ENCODE measurements at regions not wholly inside any gene's neighbourhood (a gene's known extent, or its start where the extent isn't known, plus 50 kb on each side); places are given as distances from the start of the nearest gene placed in this dataset.

- Mint-ChIP-seq H3K27ac (no peak overlapping the region), H3K36me3 (no peaks in the 10 kb centered on the region), H3K4me3 (no peak overlapping the region), H3K4me1 (peaks cover 3% of the 10 kb centered on the region), H3K9me3 (no peaks in the 10 kb centered on the region), H3K27me3 (ENCODE audit: low read depth in 3 of 3) (peaks cover 0 to 4% (median 0%) of the 10 kb centered on the region in 3 donors)
- intact Hi-C loops (cut with micrococcal nuclease) = no loop called here
- H3K9ac ChIP-seq (ENCODE audit: insufficient read depth, low read length, poor library complexity, severe bottlenecking) = no peak overlapping the region
- H3K4me3 ChIP-seq (replicated peaks in 1 of 3; ENCODE audit: low read depth in 2 of 3, low read length in 3 of 3) = no peak overlapping the region
- no peaks in the 10 kb centered on the region for H3K36me3 ChIP-seq (replicated peaks in 1 of 2; ENCODE audit: control insufficient read depth in 1 of 2, insufficient read depth in 2 of 2, low read length in 2 of 2)
- no peaks in the 10 kb centered on the region for H4K20me1 ChIP-seq (ENCODE audit: insufficient read depth, low read length)
- no peaks in the 10 kb centered on the region for H3K4me1 ChIP-seq (ENCODE audit: control insufficient read depth in 1 of 2, insufficient read depth in 2 of 2, low read length in 2 of 2)
- no peak overlapping the region for H3K27ac ChIP-seq (ENCODE audit: low read depth in 1 of 2, low read length in 2 of 2)
- no peak for TF ChIP-seq CTCF (IDR thresholded peaks at IDR 0.05)
- H3K79me2 ChIP-seq (ENCODE audit: insufficient read depth, low read length) = no peaks in the 10 kb centered on the region
- no peaks in the 10 kb centered on the region for H3K27me3 ChIP-seq (ENCODE audit: control insufficient read depth in 2 of 2, insufficient read depth in 2 of 2, low read length in 2 of 2)
- H3K4me2 ChIP-seq (replicated peaks; ENCODE audit: extremely low read depth, low read length, poor library complexity, severe bottlenecking) = no peak overlapping the region
- no peaks in the 10 kb centered on the region for H3K9me3 ChIP-seq (replicated peaks in 1 of 2; ENCODE audit: control insufficient read depth in 1 of 2, insufficient read depth in 1 of 2, low read length in 2 of 2)
- no peak overlapping the region for H2AFZ ChIP-seq (ENCODE audit: insufficient read depth, low read depth, low read length, poor library complexity, severe bottlenecking)
- DNase-seq = no peak
Measured at GRCh38 chr1:97976801-97977200, 56.0 kb upstream of the DPYD start.
